ENCODE measurements at regions not wholly inside any gene's neighbourhood (a gene's known extent, or its start where the extent isn't known, plus 50 kb on each side); places are given as distances from the start of the nearest gene placed in this dataset.

DNA sequence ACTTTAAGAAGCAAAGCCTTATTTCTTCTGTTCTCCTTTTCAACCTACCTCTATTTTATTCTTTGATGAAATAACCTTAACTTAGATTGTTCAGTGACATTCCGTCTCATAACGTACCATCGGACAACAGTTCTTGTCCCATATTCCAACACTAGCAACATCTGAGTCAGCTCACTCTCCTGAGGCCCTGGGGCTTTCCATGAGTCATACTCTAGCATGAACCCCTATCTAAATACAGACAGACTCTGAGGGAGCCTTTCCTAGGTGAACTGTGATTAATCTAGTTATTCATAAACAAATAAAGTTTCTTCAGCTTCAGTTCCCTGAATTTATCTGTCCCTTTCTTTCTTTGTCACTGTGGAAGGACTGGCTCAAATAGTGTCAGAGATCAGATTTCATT lies 168.7 kb upstream of the LYZL1 start:
- peaks cover 3% of the 10 kb centered on the region for H3K9me3 ChIP-seq (ENCODE audit: control insufficient read depth, insufficient read depth, low read length)
- no peaks in the 10 kb centered on the region for H3K4me1 ChIP-seq (ENCODE audit: control insufficient read depth, low read length)
- no peaks in the 10 kb centered on the region for H4K20me1 ChIP-seq (ENCODE audit: control insufficient read depth, insufficient read depth, low read depth, low read length)
- H3K4me2 ChIP-seq (ENCODE audit: low read length), result no peak overlapping the region
- TF ChIP-seq, protein P1, sequence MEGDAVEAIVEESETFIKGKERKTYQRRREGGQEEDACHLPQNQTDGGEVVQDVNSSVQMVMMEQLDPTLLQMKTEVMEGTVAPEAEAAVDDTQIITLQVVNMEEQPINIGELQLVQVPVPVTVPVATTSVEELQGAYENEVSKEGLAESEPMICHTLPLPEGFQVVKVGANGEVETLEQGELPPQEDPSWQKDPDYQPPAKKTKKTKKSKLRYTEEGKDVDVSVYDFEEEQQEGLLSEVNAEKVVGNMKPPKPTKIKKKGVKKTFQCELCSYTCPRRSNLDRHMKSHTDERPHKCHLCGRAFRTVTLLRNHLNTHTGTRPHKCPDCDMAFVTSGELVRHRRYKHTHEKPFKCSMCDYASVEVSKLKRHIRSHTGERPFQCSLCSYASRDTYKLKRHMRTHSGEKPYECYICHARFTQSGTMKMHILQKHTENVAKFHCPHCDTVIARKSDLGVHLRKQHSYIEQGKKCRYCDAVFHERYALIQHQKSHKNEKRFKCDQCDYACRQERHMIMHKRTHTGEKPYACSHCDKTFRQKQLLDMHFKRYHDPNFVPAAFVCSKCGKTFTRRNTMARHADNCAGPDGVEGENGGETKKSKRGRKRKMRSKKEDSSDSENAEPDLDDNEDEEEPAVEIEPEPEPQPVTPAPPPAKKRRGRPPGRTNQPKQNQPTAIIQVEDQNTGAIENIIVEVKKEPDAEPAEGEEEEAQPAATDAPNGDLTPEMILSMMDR (IDR thresholded peaks at IDR 0.05; ENCODE audit: low read depth, low read length, poor library complexity, severe bottlenecking), result no peak
- no peak for TF ChIP-seq EZH2phosphoT487 (IDR thresholded peaks at IDR 0.05; ENCODE audit: borderline replicate concordance, low read length)
- no peaks in the 10 kb centered on the region for H3K79me2 ChIP-seq (ENCODE audit: control insufficient read depth, low read length)
- H3K27me3 ChIP-seq (ENCODE audit: control insufficient read depth, low read length), result no peaks in the 10 kb centered on the region
- H3F3A ChIP-seq (ENCODE audit: control insufficient read depth, insufficient read depth), result no peaks in the 10 kb centered on the region
- no peaks in the 10 kb centered on the region for H3K36me3 ChIP-seq (ENCODE audit: control insufficient read depth, low read length)
- H3K9me2 ChIP-seq (replicated peaks; ENCODE audit: control insufficient read depth, low read length), result no peaks in the 10 kb centered on the region
- no peak overlapping the region for H3K27ac ChIP-seq (ENCODE audit: low read depth, low read length)
- no peak overlapping the region for H3K4me3 ChIP-seq (ENCODE audit: low read length)

DNA sequence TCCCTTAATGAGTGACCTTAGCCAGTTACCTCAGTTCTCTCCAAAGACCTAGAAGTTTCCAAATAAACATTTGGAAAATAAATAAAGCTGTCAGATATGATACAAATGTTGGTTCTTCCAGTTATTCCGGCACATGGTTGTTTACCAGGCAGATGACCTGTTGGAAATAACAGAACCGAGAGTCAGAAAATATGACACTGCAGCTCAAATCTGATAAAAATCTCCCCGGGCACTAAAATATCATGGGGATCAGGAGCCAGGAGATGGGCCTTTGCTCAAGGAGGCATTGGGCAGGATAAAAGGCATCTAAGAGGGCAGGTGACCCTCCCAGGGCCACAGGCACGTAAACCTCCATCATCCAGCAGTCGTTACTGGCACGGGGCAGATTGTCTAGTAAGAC lies 164.0 kb upstream of the LYZL1 start:
- Histone ChIP-seq H4K20me1 (ENCODE audit: control insufficient read depth, insufficient read depth, low read depth, low read length) (no peaks in the 10 kb centered on the region), H3K9me3 (ENCODE audit: control insufficient read depth, insufficient read depth, low read length) (no peaks in the 10 kb centered on the region), H3K36me3 (ENCODE audit: control insufficient read depth, low read length) (no peaks in the 10 kb centered on the region), H3K9me2 (replicated peaks; ENCODE audit: control insufficient read depth, low read length) (no peaks in the 10 kb centered on the region), H3K27me3 (ENCODE audit: control insufficient read depth, low read length) (no peaks in the 10 kb centered on the region), H3K79me2 (ENCODE audit: control insufficient read depth, low read length) (no peaks in the 10 kb centered on the region), H3K27ac (ENCODE audit: low read depth, low read length) (no peak overlapping the region), H3K4me3 (ENCODE audit: low read length) (no peak overlapping the region), H3K4me1 (ENCODE audit: control insufficient read depth, low read length) (no peaks in the 10 kb centered on the region), H3F3A (ENCODE audit: control insufficient read depth, insufficient read depth) (no peaks in the 10 kb centered on the region), H3K4me2 (ENCODE audit: low read length) (no peak overlapping the region)
- no peak for TF ChIP-seq EZH2phosphoT487 (IDR thresholded peaks at IDR 0.05; ENCODE audit: borderline replicate concordance, low read length)
- TF ChIP-seq, protein P1 (IDR thresholded peaks at IDR 0.05; ENCODE audit: low read depth, low read length, poor library complexity, severe bottlenecking), result no peak

DNA sequence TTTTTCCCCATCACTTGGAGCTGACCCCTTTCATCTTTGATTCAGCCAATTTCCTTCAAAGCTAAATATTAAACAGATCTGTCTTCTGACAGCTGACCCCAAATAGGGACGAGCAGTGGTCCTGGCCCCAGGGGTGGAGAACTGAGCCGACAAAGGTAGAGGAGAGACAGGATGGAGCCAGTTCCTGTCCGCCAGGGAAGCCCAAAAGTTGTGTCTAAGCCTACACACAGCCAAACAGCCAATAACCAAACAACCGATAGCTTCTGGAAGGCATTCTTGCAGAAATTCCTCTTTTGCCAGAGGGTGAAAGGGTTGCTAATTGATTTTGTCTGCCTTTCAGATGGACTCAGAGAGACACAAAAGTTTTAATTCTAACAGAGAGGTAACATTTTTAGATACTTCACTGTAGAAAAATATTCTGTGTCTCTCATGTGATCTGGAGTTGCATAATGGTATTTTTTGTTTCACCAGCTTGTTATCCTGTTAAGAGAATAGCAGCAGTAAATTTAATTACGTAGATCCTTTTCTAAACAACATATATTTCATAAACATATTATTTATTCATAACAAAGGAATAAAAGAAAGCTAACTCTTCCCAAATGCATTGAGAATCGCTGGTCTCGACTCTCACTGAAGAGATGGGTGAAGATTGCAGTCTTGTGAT lies 161.7 kb upstream of the LYZL1 start:
- Histone ChIP-seq H3K36me3 (ENCODE audit: control insufficient read depth, low read length) (no peaks in the 10 kb centered on the region), H3K27ac (ENCODE audit: low read depth, low read length) (no peak overlapping the region)
- TF ChIP-seq EZH2phosphoT487 (IDR thresholded peaks at IDR 0.05; ENCODE audit: borderline replicate concordance, low read length), result no peak
- TF ChIP-seq, protein P1 (IDR thresholded peaks at IDR 0.05; ENCODE audit: low read depth, low read length, poor library complexity, severe bottlenecking), result no peak

More for the DNA sequence above, 161.7 kb upstream of the LYZL1 start:
- no peak overlapping the region for H3K4me3 ChIP-seq (ENCODE audit: low read length)
- no peaks in the 10 kb centered on the region for H3K9me2 ChIP-seq (replicated peaks; ENCODE audit: control insufficient read depth, low read length)
- H3K4me1 ChIP-seq (ENCODE audit: control insufficient read depth, low read length), result no peaks in the 10 kb centered on the region
- no peaks in the 10 kb centered on the region for H3K79me2 ChIP-seq (ENCODE audit: control insufficient read depth, low read length)
- no peaks in the 10 kb centered on the region for H4K20me1 ChIP-seq (ENCODE audit: control insufficient read depth, insufficient read depth, low read depth, low read length)
- H3F3A ChIP-seq (ENCODE audit: control insufficient read depth, insufficient read depth), result no peaks in the 10 kb centered on the region
- H3K27me3 ChIP-seq (ENCODE audit: control insufficient read depth, low read length), result no peaks in the 10 kb centered on the region
- H3K9me3 ChIP-seq (ENCODE audit: control insufficient read depth, insufficient read depth, low read length), result no peaks in the 10 kb centered on the region
- no peak overlapping the region for H3K4me2 ChIP-seq (ENCODE audit: low read length)

Data from DOHH2 (cell line).